ENCODE measurements at regions not wholly inside any gene's neighbourhood (a gene's known extent, or its start where the extent isn't known, plus 50 kb on each side); places are given as distances from the start of the nearest gene placed in this dataset.

- no peak for TF ChIP-seq CTCF (conservative IDR thresholded peaks at IDR 0.05 in 1 of 2, IDR thresholded peaks at IDR 0.05 in 1 of 2; ENCODE audit: extremely low read depth in 1 of 2, insufficient read depth in 1 of 2, low read depth in 1 of 2, low read length in 2 of 2)
- TF ChIP-seq EZH2 (IDR thresholded peaks at IDR 0.05; ENCODE audit: borderline replicate concordance, low read length): no peak
These were observed 166.0 kb upstream of the HAND2 start for GRCh38 chr4:173696011-173696410.

All from mammary epithelial cell (primary cell).